ENCODE measurements at regions not wholly inside any gene's neighbourhood (a gene's known extent, or its start where the extent isn't known, plus 50 kb on each side); places are given as distances from the start of the nearest gene placed in this dataset.

- TF ChIP-seq CTCF (IDR thresholded peaks at IDR 0.05), result no peak
- no peak for TF ChIP-seq POLR2A (IDR thresholded peaks at IDR 0.05)
- no peak for TF ChIP-seq POLR2AphosphoS5 (IDR thresholded peaks at IDR 0.05; ENCODE audit: insufficient read depth in 1 of 2, low read depth in 1 of 2)
Observed at GRCh38 chr13:50284540-50284939, 269.3 kb downstream of the KCNRG start.

All from vagina (tissue), 2 donors.